Fibroblast of peridontal ligament (primary cell): ENCODE measurements at regions not wholly inside any gene's neighbourhood (a gene's known extent, or its start where the extent isn't known, plus 50 kb on each side); places are given as distances from the start of the nearest gene placed in this dataset.

Experiments
- DNase-seq: peaks from one replicate; pipeline ENCODE4 v3.0.0-alpha.2; 2010; ENCODE audit errors: extremely low read depth

DNA sequence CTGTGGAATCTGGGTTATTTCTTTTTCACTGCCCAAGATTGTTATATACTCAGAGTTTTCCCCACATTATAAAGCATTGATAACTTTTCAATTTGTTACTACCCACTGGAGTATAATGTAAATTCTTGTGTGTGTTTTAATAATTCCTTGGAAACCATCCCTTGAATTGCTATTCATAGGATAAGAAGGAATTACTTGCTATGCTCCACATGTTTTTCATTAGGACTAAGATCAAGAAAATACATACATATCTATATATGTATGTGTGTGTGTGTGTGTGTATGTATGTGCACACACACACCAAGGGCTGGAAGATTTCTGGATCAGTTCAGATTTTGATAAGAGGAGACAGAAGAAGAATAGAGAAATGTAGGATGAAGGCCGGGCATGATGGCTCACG, 206.4 kb upstream of the JADE1 start:
- DNase-seq = no peak

DNA sequence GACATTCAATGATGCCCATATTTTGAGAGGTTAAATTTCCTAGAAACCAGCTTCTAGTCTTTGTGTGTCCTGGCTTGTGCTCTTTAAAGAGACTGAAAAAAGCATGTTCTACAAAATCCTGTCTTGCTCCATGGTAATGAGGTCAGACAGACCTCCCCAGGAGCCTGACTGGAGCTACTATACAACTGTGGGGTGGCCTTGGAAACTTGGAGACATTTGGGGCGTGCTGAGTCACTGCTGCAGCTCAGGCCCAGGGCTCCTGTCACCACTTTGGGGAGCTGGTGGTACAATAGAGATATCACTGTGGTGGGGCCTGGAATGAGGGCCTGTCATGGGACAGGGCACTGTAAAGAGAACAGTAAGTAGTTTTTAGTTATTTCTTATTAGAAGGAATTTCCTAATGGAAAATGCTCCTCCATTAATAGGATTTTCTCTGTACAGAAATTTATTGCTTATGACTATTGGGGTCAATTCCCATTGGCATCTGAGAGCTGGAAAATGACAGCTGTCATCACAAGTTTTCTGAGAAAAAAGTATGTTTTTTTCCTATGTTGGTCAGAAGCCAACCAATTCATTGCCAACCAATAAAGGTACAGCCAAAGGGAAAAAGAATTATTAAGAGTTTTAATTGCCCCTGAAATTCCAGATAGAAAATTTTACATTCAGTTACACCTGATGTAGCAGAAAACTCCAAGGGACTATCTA, 207.4 kb upstream of the JADE1 start:
- peak; percentile 36 for DNase-seq

DNA sequence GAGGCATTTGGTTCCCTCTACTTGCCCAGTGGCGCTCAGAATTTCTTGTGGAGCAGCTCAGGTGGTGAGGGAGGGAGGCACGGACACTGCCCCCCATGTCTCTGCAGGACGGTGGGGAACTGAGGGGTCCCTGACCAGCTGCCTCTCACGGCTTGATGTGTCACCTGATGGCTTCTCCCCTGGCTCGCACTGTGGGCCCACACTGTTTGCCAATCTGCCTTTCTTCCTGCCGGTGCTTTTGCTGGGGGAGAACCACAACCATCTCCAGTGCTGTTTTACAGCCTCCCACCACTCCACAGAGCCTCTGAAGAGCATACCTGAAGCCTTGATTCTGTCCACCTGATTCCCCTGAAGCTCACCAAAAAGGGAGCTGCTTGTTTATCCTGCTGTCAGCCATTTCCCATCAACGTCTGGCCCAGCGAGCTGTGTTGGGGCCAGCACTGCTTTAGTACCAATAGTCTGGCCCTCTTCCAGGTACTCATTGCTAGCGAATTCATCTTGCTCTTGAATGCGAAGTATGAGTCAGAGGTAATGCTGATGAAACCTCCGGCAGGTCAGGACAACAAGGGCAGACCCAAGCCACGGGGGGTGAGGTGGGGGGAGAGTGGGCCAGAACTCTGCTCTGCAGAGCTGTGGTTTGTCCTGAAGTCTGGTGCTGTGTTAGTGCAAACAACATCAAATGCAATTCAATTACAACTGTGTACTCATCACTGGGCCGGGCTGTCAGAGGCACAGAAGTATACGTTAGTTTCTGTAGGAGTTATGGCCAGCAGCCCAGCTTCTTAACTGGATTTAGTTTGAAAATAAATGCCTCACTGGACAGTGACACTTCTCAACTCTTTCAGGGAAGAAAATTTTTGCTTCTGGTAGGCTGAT, 208.3 kb upstream of the JADE1 start:
- DNase-seq = peak; percentile 94

DNA sequence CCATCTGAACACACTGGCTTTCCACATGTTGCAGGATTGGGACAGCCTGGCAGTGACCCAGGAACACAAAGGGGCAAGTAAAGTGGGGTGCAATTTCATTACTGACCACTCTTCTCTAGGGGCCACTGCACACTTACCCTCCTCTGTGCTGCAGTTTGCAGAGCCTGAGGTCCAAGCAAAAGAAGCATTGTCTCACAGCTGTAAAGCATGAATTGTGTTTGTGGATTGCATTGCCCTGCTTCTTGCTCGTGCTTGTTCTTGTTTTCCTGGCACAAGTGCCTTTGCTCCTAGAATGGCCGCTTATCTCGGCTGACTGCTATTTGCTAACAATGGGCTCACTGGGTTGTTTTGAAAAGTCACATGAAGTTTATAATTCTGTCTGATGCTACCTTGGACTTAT, 209.1 kb upstream of the JADE1 start:
- peak; percentile 25 for DNase-seq

DNA sequence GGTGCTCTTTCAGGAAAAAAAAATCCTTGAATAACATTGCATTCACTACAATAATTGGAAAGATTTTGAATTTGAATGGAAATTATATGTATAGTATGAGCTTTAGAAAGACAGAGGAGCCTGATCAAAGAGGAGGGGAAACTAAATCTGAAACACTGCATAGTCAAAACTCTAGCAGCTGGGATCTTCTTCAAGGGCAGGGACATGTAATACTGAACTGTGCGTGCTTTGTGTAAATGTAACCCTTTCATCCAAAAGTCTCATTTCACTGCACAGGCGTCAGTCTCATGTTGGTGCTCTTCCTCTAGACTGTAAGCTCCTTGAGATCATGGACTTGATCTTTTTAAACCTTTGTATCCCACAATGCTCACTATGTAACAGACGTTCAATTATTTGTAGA, 212.0 kb upstream of the JADE1 start:
- DNase-seq = no peak

DNA sequence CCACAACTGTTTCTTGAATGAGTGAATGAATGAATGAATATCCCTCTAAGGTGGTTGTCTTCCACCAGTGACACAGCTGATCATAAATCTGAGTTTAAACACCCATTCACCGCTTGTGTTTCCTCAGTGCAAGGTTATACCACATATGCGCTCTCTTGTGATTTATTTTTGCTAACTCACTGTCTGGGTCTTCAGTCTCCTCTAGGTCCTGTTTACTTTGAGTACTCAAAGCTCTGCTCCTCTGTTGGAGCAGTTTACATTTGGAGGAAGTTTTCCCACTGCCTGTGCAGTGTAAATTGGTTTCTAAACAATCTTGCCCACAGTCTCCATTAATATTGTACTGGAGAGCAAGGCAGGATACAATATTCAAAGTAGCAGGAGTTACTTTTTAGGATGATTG, 212.6 kb upstream of the JADE1 start:
- no peak for DNase-seq

DNA sequence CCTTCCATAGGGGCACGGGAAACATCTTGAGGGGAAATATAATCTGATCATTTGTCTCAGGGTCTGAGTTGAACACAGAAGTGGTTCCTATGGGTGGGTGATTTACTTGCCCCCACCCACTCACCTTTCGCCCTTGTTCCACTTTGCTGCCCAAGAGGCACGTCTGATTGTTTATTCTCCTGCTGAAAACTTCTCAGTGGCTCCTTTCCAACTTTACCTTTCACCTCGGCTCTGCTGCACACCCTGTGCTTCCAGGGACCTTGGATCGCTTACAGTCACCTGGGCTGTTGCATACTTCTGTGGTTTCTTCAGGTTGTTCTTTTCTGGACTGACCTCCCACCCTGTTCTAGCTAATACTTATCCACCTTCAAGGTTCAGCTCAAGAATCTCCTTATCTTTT, 213.4 kb upstream of the JADE1 start:
- no peak for DNase-seq

DNA sequence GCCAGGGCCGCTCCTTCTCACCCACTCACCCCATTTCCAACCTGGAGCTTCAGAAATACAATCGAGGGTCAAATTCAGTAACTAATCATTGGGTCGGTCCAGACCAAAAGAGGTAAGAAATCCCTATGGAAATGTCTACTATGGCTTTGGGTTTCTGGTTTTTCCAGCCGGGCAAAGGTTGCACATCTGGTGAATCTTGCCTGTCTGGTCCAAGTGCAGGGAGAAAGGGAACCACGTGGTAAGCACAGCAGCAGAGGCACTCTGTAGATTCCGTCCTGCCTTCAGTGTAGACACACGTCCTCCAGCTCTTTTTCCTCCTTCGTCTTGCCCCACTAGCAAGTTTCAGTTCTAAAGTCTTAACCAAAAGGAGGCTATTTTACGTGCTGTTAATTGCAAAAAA, 218.0 kb upstream of the JADE1 start:
- DNase-seq = no peak

DNA sequence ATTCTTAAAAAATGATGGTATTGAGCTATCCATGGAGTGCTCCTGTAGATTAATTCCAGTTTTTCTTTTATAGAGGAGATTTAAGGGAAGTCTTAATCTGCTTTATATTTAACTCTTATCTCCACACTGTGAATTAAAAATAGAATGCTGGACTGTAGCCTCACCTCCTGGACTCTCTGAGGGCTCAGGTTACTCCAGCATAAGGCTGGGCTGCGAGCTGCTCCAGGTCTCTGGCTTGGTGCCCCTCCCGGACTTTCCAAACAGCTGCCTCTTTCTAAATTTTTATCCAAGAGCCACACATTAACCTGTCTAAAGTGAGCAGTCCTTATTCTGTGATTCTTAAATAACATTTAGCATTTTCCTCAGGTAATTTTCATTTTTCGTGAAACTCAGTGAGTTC, 218.7 kb upstream of the JADE1 start:
- no peak for DNase-seq

DNA sequence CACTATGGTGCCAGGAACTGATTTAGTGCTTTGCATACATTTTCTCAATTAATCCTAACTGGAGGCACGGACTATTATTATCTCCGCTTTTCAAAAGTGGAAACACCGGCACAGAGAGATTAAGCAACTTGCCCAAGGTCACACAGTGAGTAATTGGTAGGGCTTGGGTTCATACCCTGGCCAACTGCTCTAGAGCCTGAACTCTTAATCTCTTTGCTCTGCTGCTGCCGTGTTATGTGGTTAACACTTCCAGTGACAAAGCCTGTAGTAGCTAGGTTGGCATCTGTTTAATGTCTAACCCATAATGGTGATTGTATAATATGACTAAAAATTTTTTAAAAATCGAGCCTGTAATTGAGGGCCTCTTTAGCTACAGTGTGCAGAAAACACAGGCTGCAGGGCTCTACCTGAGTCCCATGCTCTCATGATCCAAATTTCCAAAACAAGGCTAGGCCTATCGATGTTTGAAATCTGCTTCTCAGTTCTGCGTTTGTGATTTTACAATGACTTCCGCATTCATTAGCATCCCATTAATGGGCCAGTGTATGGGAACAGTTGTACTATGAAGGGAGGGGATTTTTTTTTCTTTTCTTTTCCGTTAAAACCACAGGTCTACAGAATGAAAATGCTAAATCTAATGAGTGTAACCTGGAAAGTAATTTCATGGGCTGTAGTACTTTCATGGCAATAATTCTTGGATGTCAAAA, 219.3 kb upstream of the JADE1 start:
- no peak for DNase-seq

DNA sequence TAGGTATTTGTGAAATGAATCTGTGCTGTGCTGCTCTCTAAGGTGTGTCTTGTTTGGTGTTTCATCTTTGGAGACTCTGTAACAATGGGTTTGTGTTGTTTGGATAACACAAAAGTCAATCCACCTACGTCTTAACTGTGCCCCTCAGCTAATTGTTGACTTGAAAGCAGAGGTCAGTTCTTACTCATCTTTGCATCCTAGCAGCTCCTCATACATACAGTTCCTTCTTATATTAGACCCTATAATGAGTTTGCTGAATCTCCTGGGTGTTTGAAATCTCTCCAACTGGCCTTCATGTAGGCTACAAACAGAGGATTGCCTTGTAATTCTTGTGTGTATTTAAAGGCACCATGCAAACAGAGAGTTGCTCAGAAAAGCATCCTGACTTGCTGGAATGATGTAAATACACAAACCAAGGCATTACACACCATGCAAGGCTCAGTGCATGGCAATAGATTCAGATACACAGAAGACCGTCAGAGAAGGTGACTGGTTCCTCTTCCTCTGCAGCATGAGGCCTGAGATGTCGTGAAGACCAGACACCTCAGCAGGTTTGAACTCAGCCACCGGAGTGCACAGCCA, 220.0 kb upstream of the JADE1 start:
- no peak for DNase-seq

DNA sequence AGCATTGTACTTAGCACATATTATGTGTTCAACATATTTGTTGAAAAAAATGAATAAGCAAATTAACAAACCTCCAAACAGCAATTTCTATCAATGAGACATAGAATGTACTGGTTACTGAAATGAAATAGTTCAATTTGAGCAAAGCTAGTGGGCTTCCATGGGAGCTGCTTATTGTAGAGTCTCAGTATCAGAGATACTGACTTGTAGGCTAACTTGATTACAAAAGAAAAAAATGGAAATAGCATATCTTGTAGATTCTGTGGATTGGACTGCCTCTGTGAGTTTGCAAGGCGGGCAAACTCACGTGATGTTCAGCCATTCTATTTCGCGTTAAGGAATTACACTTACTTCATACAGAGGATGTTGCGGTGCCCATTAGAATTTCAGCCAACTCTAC, 222.1 kb upstream of the JADE1 start:
- no peak for DNase-seq

DNA sequence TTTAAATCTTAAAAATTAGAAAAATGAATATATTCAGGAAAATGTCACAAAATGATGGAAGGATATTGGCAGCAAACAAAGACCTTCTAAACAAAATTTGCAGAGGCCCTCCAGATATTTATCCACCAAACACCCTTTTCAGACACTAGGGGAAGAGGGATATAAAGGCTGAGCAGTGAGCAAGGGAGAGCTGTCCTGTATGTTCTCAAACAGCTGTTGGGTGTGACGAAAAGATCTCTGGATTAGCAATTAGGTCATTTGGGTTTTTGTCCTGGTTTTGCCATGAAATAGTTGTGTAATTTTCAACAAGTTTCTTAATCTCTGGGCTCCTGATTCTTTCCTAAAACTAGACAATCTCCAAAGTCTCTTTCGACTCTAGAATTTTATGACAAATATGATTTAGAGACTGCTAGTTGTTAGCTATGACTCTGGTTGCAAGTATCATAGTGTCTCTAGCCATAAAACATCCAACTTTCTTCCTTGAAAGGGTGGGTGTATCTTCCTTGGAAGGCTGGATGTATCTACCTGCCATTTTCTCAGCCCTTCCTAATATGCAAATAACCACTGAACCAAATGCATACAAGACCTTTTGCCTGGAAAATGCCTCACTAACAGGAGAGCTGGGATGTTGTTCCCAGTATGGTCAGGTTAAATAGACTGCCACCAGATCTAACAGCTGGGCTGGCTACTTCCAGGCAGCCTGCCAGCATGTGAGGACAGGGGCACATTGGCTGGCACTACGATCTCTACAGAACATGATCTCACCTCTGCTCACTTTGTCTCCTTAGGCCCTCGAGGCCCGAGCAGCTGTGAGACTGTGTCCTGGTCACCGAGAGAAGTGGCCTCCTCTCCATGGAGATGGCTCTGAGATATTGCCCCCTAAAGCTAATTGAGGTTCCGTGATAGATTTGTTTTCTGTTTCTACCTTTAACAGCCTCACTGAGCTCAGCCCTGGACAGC, 225.5 kb upstream of the JADE1 start:
- no peak for DNase-seq

DNA sequence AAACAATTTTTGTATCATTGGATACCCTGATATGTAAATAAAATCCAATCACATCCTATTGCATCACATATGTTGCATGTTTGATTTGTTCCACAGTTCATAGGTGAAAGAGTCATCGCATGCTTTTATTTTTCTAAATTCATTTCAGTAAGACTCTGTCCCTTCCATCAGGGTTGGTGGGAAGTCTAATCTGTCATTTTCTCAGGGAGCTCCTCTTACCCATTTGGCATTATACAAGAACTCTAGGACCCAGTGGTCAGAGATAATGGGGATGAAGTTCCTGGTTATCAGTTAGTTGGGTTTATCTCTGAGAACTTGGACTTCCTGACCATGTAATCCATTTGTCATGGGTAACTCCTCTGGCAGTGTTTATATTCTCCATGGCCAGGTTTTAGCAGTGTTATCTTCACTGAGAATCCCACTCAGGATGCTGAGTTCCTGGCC, 227.1 kb upstream of the JADE1 start:
- no peak for DNase-seq

DNA sequence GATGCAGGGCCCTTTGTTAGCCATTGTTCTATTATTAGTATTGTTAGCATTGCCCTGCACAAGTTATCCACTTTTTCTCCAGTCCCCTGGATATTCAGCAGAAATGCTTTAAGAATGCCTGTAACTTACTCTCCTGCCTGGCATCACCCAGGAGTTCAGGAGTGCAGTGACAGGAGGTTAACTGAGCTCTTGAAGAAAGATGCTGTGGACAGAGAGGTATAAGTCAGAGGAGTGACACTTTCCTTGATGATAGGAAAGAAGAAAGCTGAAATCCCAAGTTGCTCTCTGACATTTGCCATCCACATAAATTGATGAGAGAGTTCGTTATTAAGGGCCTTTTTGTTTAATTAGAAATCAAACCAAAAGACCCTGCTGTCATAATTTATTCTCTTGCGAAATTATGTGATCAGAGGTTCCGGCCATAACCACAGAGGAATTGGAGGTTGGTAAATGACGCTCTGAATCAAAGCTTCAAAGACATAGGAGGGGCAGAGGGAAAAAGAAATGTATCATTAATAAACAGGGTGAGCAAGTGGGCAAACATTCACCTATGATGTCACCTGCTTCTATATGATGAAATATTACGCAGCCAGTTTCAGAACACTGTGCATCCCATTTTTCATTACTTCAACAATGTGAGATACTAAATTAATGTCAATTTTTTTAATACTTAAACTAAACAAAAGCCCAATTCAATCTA, 230.2 kb upstream of the JADE1 start:
- DNase-seq = no peak

DNA sequence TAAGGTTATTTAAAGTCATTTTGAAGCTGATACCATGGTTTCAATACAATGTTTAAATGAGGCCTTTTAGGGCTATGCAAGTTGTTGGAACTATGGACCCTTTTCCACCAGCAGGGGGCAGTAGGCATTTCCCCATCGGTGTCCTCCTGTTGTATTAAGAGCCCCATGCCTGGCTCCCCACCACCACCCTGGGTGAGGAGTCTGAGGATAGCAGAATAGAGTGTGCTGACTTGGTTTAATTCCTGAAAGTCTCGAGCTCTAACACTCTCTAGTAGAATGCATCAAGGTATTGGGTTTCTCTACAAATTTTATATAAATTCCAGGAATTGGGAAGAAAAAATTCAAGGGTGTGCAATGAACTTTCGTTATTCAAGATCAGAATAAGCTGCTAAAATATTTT, 234.8 kb upstream of the JADE1 start:
- DNase-seq = peak; percentile 56

DNA sequence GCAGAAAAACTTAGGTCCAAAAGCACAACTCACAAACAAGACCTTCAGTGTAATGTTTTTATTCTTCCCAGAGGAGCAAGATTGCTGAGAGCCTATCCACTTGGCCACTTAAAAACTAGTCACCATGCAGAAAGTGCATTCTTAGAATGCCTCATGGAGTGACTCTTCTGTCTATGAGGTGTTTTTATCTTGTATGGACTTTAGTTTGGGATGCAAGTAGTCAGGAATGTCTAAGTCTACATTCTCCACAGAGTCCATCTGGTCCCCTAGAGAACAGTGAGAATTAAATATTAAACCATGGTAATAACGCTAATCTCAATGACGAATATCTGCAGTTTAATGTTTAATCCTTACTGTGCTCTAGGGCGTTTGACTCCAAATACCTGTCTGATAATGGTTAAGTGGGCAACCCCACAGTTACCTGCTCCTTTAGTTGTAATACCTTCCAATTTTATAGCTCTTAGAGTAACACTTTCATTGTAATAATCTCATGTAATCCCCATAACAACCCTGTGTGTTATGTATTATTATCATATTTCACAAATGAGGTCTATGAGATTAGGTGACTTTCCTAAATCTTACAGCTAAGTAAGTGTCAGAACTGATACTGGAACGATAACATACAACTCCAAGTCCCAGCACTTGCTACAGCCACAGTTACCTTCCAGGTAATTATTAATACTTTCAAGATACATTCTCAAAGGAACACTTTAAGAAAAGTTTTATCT, 235.6 kb upstream of the JADE1 start:
- peak; percentile 59 for DNase-seq

DNA sequence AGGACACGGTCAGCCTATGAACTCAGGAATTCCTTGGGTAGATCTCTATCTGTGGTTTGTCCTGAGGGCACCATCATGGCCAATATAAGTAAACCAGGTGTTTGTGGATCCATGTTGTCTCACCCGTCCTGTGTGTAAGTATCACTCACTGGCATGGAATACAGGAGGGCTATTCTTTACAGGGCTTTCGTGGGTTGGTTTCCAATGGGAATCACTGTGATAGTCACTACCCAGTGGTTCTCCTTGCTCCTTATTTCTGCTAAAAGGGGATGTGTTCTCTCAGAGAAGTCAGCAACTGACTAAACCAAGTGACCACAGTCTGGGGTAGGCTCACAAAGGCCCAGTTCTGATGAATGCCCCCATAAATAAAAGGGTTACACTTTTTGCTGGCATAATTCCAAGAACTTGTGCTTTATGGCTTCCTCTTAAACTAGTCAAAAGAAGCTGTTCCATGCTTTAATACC, 236.7 kb upstream of the JADE1 start:
- DNase-seq = no peak

DNA sequence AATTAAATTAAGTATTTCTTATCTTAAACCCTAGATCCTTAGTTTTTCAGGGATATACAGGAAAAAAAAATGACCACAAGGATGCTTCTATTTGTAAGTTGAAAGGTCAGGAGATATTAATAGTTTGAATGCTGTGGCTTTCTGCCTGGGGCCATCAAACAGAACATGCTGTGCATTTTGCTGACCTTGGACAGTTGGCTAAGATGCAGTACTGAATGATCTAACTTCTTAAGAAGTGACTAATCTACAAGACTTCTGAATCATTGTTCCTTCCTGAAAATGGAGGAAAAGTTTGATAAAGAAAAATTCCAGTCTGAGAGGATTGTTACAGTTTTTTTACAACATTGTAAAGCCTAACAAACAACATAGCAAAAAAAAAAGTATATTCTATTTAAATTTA, 237.8 kb upstream of the JADE1 start:
- DNase-seq = peak; percentile 91
